ENCODE measurements at regions not wholly inside any gene's neighbourhood (a gene's known extent, or its start where the extent isn't known, plus 50 kb on each side); places are given as distances from the start of the nearest gene placed in this dataset.
"Not testable (repeated sequence)": the region's sequence is repeated elsewhere in the genome, so short reads cannot be mapped to it uniquely, and the experiment has no call there.

DNA sequence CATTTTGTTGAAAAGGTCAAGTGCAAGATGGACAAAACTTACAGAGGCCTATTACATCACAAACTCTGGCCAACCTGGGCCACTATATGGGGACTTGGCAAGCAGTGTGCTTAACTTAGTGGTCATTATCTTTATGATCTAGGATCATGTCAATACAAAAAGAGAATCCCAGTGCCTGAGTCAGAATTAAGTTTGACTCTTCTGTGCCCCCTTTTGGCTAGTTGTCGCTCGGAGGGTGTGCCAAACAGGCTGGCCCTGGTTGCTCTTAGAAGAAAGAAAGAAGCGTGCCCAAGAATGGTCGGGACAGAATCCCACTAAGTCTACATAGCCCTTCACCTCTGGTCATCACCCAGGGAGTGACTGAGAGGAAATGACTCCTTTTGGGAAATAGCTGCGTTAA is 100.1 kb downstream of the EIF4E start:
- Histone ChIP-seq H3K27me3 (no peaks in the 10 kb centered on the region; the same call in 1 of the 2 replicates), H3K36me3 (no peaks in the 10 kb centered on the region), H3K9me3 (no peaks in the 10 kb centered on the region), H3K4me1 (no peaks in the 10 kb centered on the region), H3K4me3 (ENCODE audit: low read depth, low read length) (no peak overlapping the region)
- TF ChIP-seq, protein P1, sequence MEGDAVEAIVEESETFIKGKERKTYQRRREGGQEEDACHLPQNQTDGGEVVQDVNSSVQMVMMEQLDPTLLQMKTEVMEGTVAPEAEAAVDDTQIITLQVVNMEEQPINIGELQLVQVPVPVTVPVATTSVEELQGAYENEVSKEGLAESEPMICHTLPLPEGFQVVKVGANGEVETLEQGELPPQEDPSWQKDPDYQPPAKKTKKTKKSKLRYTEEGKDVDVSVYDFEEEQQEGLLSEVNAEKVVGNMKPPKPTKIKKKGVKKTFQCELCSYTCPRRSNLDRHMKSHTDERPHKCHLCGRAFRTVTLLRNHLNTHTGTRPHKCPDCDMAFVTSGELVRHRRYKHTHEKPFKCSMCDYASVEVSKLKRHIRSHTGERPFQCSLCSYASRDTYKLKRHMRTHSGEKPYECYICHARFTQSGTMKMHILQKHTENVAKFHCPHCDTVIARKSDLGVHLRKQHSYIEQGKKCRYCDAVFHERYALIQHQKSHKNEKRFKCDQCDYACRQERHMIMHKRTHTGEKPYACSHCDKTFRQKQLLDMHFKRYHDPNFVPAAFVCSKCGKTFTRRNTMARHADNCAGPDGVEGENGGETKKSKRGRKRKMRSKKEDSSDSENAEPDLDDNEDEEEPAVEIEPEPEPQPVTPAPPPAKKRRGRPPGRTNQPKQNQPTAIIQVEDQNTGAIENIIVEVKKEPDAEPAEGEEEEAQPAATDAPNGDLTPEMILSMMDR (IDR thresholded peaks at IDR 0.05; ENCODE audit: low read depth, low read length): no peak
- peak; percentile 4 for DNase-seq

DNA sequence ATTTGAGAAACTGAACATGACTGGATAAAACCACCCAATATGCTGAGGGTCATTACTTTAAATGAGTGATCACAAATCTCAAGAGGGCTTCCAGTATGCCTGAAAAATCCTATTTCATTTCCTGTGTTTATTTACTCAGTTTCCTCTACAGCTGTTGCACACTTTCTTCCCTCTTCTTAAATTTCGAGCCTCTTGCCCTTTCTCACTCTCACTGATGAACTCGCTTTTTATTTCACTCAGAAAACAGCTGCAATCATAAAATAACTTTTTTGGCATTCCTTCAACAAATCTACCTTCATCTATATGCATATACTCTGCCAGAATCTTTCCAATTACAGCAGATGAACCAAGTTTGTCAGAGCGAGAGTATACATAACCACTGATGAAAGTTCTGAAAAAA is 101.3 kb downstream of the EIF4E start:
- H3K36me3 ChIP-seq: no peaks in the 10 kb centered on the region
- no peak for DNase-seq
- no peaks in the 10 kb centered on the region; the same call in 1 of the 2 replicates for H3K27me3 ChIP-seq
- no peak overlapping the region for H3K4me3 ChIP-seq (ENCODE audit: low read depth, low read length)
- TF ChIP-seq, protein P1 (IDR thresholded peaks at IDR 0.05; ENCODE audit: low read depth, low read length): no peak
- no peaks in the 10 kb centered on the region for H3K9me3 ChIP-seq
- no peaks in the 10 kb centered on the region for H3K4me1 ChIP-seq

DNA sequence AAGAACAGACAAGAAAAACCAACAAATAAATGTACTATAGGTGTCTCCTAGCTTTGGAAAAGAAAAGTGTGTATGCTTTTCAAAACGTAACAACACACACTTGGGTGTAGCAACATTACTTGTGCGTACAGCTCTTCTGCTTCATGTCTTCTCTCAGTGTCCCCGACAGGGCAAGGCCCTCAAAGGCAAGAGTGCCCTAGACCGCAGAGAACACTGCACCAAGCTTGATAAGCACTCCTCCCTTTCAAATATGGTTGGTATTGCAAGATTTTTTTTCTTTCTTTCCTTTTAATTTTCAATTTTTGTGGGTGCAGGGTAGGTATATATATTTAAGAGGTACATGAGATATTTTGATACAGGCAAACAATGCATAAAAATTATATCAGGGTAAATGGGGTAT is 106.8 kb downstream of the EIF4E start:
- TF ChIP-seq, protein P1 (IDR thresholded peaks at IDR 0.05; ENCODE audit: low read depth, low read length): no peak
- Histone ChIP-seq H3K4me1 (no peaks in the 10 kb centered on the region), H3K4me3 (ENCODE audit: low read depth, low read length) (no peak overlapping the region), H3K36me3 (no peaks in the 10 kb centered on the region), H3K9me3 (no peaks in the 10 kb centered on the region), H3K27me3 (peaks cover 2% of the 10 kb centered on the region)
- no peak for DNase-seq

DNA sequence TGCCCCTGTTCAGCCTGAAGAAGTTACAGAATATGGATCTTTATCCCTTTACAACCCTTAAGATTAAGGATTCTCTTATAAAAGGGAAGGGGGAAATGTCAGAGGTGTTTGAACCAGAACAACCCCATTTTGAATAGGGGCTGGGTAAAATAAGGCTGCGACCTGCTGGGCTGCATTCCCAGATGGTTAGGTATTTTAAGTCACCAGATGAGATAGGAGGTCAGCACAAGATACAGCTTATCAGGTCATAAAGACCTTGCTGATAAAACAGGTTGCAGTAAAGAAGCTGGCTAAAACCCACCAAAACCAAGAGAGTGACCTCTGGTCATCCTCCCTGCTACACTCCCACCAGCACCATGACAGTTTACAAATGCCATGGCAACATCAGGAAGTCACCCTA is 110.8 kb downstream of the EIF4E start:
- H3K36me3 ChIP-seq; H3K4me3 ChIP-seq (ENCODE audit: low read depth, low read length); H3K27me3 ChIP-seq; DNase-seq; H3K4me1 ChIP-seq; H3K9me3 ChIP-seq: not testable (repeated sequence)

DNA sequence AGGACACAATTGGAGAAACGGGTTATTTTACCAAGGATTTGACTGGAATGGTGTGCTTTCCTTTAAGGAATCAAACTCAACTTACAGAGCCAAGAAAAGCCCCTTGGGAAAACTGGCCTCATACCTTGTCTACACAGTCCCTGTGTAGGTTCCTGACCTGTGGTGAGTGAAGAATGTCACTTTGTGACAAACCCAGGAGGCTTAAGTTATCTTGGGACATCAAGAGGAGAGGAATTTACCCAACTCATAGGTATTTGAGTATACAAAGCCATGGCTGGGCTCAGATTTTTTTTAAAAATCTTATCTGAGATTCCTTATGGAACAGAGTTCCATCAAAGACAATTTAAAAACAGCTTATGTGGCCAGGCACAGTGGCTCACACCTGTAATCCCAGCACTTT is 112.1 kb downstream of the EIF4E start:
- Histone ChIP-seq H3K4me3 (ENCODE audit: low read depth, low read length) (no peak overlapping the region), H3K4me1 (no peaks in the 10 kb centered on the region), H3K36me3 (no peaks in the 10 kb centered on the region), H3K27me3 (no peaks in the 10 kb centered on the region; the same call in 1 of the 2 replicates), H3K9me3 (no peaks in the 10 kb centered on the region)
- no peak for DNase-seq
- TF ChIP-seq, protein P1 (IDR thresholded peaks at IDR 0.05; ENCODE audit: low read depth, low read length): no peak

DNA sequence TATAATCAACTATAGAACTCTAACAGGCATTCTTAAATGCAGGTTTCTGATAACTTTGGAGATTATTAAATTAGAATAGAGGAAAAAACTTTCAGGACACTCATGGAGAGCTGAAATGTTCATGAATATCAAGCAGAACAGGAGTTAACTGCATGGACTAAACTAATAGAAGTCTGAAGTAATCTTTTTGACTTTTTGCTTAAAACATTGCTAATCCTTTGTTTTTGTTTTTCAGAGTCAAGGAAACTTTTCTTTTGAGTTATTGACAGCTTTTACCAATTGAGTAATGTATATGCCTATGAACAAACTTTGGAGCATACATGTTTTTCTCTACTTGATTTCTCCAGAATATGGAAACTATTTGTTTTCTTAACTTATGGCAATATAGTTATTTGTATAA is 112.5 kb downstream of the EIF4E start:
- Histone ChIP-seq H3K36me3 (no peaks in the 10 kb centered on the region), H3K9me3 (no peaks in the 10 kb centered on the region), H3K4me1 (no peaks in the 10 kb centered on the region), H3K27me3 (no peaks in the 10 kb centered on the region; the same call in 1 of the 2 replicates), H3K4me3 (ENCODE audit: low read depth, low read length) (no peak overlapping the region)
- DNase-seq: no peak
- TF ChIP-seq, protein P1 (IDR thresholded peaks at IDR 0.05; ENCODE audit: low read depth, low read length): no peak

DNA sequence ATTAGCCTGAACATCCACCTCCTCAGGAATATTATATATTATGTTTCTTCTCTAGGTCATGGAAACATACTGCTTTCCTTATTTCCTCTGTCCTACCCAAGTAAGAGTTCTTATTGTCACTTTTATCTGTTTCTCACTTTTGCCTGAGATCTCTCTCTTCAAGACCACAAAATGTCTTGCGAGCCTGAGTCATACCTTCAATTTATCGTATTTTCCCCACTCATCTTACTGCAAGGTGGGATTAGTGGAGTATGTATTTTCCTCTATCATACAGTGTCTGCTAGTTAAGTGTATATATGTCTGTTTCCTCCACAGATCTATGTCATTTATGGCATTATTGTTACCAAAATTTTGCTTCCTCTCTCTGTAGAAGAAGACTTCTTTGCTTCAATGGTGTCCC is 124.5 kb downstream of the EIF4E start:
- Histone ChIP-seq H3K4me3 (ENCODE audit: low read depth, low read length) (no peak overlapping the region), H3K27me3 (no peaks in the 10 kb centered on the region), H3K36me3 (no peaks in the 10 kb centered on the region), H3K4me1 (no peaks in the 10 kb centered on the region), H3K9me3 (no peaks in the 10 kb centered on the region)
- TF ChIP-seq, protein P1 (IDR thresholded peaks at IDR 0.05; ENCODE audit: low read depth, low read length): no peak
- DNase-seq: no peak

Data from BE2C (cell line).